ENCODE measurements at regions not wholly inside any gene's neighbourhood (a gene's known extent, or its start where the extent isn't known, plus 50 kb on each side); places are given as distances from the start of the nearest gene placed in this dataset.

DNA sequence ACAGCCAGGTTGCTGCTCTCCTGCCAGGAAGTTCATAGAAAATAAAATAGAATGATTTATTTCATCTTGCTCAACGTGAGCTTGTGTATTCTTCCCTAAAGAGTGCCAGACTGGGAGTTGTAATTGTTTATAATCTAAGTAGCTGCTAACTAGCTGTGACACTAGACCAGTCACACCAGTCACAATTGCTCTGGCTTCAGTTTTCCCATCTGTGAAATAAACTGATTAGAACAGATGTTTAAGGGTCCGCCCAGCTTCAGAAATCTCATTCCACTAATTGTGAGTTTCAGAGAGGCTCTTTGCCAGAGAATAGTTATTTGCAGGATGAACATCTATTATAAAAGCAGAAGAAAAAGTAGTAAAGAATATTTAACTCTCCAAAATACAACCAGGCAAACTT lies 55.6 kb upstream of the ZDHHC17 start:
- no peak for DNase-seq

DNA sequence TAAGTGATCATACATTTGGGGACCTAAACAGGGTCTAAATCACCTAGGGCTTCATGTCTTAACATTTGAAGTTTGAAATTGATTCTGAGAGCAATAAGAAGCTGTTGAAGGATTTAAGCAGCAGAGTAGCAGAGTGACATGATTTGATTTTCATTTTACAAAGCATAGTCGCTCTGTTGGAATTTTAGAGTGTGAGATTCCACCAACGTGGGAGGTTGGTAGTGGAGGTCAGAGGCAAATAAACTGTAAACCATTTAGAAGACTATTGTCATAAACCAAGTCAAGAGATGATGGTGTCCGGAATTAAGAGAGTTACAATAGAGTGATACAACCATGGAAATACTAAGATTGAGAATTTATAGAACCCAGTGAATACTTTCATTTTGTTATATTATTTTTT lies 52.7 kb upstream of the ZDHHC17 start:
- no peak for DNase-seq

DNA sequence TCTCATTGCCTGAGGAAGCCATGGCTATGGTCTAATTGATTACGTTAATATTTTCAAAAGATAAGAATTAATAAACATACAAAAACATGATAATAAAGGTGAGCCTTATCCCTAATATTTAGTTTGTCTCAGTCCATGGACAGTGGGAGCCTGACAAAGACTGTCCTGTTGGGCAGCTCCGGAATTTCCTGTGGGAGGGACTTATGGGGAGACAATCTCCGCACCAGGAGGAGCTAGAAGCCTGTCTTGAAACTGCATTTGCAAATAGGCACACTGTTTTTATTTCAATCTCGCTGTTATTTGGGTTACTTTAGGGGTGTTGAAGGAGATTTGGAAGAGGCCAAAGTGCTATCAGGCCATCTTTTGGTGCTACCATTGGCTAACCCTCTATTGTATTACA lies 50.8 kb upstream of the ZDHHC17 start:
- no peak for DNase-seq

DNA sequence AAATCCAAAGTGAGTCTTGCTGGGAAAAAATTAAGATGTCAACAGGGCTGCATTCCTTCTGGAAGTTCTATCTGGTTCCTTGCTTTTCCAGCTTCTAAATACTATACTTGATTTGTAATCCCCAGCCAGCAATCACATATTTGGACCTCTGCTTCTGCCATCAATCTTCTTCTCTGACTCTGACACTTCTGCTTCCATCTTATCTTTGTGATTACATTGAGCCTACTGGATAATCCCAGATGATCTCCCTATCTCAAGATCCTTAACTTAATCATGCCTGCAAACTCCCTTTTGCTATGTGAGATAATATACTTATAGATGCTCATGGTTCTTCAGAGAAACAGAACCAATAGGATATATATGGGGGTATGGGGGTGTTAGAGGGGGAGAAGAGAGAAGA lies 49.9 kb upstream of the ZDHHC17 start:
- DNase-seq, result no peak
